Natural killer cell (primary cell): ENCODE measurements at regions not wholly inside any gene's neighbourhood (a gene's known extent, or its start where the extent isn't known, plus 50 kb on each side); places are given as distances from the start of the nearest gene placed in this dataset.

Experiments
- ATAC-seq, 3 donors: fragments of 150-1000 bp in 2 of 3; fragments of 200-7000 bp in 1 of 3; cut with Tn5 transposase; 1 replicate in 1 of 3; 2 replicates in 2 of 3; pipeline ENCODE4 v1.10.0; 2021; ENCODE audit warnings: mild to moderate bottlenecking in 2 of 3, moderate library complexity in 2 of 3
- DNase-seq, 2 donors: peaks; one replicate each; pipeline versions ENCODE4 v3.0.0 to v3.0.0-alpha.2; 2013 to 2021; ENCODE audit warnings: mixed read lengths in 1 of 2
- H3K27ac ChIP-seq: one replicate; pipeline ENCODE4 v1.5.1; 2013; ENCODE audit warnings: mild to moderate bottlenecking, low read length
- H3K27me3 ChIP-seq: one replicate; pipeline ENCODE4 v1.6.1; 2013; ENCODE audit warnings: low read length; ENCODE audit not compliant: control insufficient read depth, insufficient read depth
- H3K36me3 ChIP-seq: one replicate; pipeline ENCODE4 v1.6.1; 2013; ENCODE audit warnings: low read length; ENCODE audit not compliant: control insufficient read depth, insufficient read depth
- H3K4me1 ChIP-seq: one replicate; pipeline ENCODE4 v1.6.1; 2013; ENCODE audit warnings: low read length; ENCODE audit not compliant: control insufficient read depth, insufficient read depth
- H3K4me3 ChIP-seq: one replicate; pipeline ENCODE4 v1.5.1; 2013; ENCODE audit warnings: low read length
- H3K9me3 ChIP-seq: one replicate; pipeline ENCODE4 v1.6.1; 2013; ENCODE audit warnings: low read length; ENCODE audit not compliant: control insufficient read depth, insufficient read depth
- H3K27ac Mint-ChIP-seq, 2 donors: one replicate each; pipeline ENCODE4 v1.8.0; 2022; ENCODE audit warnings: mild to moderate bottlenecking in 2 of 2, mixed read lengths in 2 of 2, moderate library complexity in 1 of 2
- H3K27me3 Mint-ChIP-seq, 2 donors: one replicate each; pipeline ENCODE4 v1.8.0; 2022; ENCODE audit warnings: low read depth in 2 of 2, mixed read lengths in 2 of 2
- H3K36me3 Mint-ChIP-seq: one replicate; pipeline ENCODE4 v1.8.0; 2022; ENCODE audit warnings: mixed read lengths
- H3K4me1 Mint-ChIP-seq, 2 donors: one replicate each; pipeline ENCODE4 v1.8.0; 2022; ENCODE audit warnings: mixed read lengths in 2 of 2
- H3K4me3 Mint-ChIP-seq: one replicate; pipeline ENCODE4 v1.8.0; 2022; ENCODE audit warnings: mild to moderate bottlenecking, moderate library complexity, mixed read lengths
- H3K9me3 Mint-ChIP-seq, 2 donors: one replicate each; pipeline ENCODE4 v1.8.0; 2022; ENCODE audit warnings: mixed read lengths in 2 of 2
- WGBS: methylation state at CpG from one replicate; pipeline ENCODE4 v1.1.7; 2013; ENCODE audit warnings: missing lambda C conversion rate; ENCODE audit not compliant: insufficient coverage; 5-methylcytosine and 5-hydroxymethylcytosine counted together
- intact Hi-C: fragments of 100-400 bp; cut with micrococcal nuclease; formaldehyde crosslinking; loops from one replicate; pipeline ENCODE4 v1.14.2; 2022
- TF ChIP-seq, protein P1 (sequence below): fragments of 200-600 bp; IDR thresholded peaks from one replicate; pipeline ENCODE4 v1.8.0; 2022; ENCODE audit warnings: antibody characterized with exemption

DNA sequence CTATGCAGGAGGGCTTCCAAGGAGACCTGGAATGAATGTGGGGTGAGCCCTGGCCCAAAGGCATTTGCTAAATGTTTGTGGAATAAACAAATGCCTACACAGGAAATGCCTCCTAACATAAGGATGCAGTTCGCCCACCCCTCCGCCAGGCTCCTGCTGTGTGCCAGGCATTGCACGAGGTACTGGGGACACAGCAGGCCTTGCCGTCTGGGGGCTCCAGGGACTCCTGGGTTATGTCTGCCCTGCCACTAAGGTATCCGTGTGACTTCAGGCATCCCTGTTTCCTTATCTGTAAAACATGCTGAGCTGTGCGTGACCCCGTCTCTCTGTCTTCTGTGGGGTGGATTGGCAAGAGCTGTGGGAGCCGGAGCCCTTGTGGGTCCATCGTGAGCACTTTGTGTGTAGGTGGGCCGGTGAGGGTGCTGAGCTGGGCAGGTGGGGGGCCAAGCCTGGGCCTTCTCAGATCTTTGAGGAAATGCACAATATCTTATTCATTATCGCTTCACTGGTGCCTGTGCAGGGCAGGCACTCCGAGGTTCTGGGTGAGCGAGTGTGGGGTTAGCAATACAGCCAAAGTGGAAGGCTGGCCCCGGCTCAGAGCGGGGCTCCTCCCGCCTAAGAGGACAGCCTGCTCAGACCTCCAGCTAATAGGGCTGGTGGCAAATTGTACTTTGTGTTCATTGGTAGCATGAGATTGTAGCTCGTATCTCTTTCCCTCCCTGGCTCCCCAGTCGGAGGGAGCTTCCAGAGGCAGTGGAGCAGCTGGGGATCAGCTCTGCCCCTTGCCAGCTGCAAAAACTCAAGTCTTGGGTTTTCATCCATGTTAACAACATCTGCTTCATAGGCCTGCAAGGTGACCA, 126.8 kb downstream of the GLI2 start:
- Histone ChIP-seq H3K36me3 (no peaks in the 10 kb centered on the region), H3K4me3 (no peak overlapping the region), H3K27me3 (no peaks in the 10 kb centered on the region), H3K27ac (no peak overlapping the region), H3K9me3 (no peaks in the 10 kb centered on the region), H3K4me1 (no peaks in the 10 kb centered on the region)
- 91% methylated on average over 18 of the region's 18 CpGs for WGBS
- ATAC-seq = no peak
- no peaks in the 10 kb centered on the region for H3K9me3 Mint-ChIP-seq
- intact Hi-C loops = no loop called here
- peaks cover 5 to 12% of the 10 kb centered on the region in 2 donors for H3K27me3 Mint-ChIP-seq
- no peak overlapping the region for H3K27ac Mint-ChIP-seq
- H3K4me1 Mint-ChIP-seq = no peaks in the 10 kb centered on the region
- DNase-seq = no peak
- no peak overlapping the region for H3K4me3 Mint-ChIP-seq
- TF ChIP-seq, protein P1, sequence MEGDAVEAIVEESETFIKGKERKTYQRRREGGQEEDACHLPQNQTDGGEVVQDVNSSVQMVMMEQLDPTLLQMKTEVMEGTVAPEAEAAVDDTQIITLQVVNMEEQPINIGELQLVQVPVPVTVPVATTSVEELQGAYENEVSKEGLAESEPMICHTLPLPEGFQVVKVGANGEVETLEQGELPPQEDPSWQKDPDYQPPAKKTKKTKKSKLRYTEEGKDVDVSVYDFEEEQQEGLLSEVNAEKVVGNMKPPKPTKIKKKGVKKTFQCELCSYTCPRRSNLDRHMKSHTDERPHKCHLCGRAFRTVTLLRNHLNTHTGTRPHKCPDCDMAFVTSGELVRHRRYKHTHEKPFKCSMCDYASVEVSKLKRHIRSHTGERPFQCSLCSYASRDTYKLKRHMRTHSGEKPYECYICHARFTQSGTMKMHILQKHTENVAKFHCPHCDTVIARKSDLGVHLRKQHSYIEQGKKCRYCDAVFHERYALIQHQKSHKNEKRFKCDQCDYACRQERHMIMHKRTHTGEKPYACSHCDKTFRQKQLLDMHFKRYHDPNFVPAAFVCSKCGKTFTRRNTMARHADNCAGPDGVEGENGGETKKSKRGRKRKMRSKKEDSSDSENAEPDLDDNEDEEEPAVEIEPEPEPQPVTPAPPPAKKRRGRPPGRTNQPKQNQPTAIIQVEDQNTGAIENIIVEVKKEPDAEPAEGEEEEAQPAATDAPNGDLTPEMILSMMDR = no peak
- no peaks in the 10 kb centered on the region for H3K36me3 Mint-ChIP-seq

DNA sequence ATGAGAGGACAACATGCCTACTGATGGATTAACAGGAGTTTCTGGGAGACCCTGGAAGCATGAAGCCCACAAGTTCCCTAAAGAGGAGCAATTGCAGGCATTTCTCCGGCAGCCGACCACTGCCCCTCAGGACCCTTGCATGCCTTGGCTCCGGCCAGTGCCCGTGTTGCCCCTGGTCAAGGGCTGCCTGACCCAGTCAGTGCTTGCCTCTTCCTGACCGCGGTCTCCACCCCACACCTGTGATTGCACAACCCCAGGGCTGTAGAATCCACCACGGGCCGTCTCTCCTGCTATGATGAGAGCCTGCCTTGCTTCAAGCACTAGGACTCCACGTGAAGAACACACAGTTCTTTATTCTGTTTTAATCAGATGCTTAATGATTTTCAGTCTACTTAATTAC, 127.5 kb downstream of the GLI2 start:
- Mint-ChIP-seq H3K36me3 (no peaks in the 10 kb centered on the region), H3K4me1 (no peaks in the 10 kb centered on the region), H3K9me3 (no peaks in the 10 kb centered on the region), H3K4me3 (no peak overlapping the region), H3K27me3 (peaks cover 10 to 15% of the 10 kb centered on the region in 2 donors), H3K27ac (no peak overlapping the region)
- H3K9me3 ChIP-seq = no peaks in the 10 kb centered on the region
- no peak overlapping the region for H3K4me3 ChIP-seq
- ATAC-seq (no peak), DNase-seq (no peak)
- H3K27ac ChIP-seq = no peak overlapping the region
- WGBS = 95% methylated on average over 8 of the region's 9 CpGs
- no peaks in the 10 kb centered on the region for H3K4me1 ChIP-seq
- no peaks in the 10 kb centered on the region for H3K27me3 ChIP-seq
- intact Hi-C loops = no loop called here
- TF ChIP-seq, protein P1 = no peak
- no peaks in the 10 kb centered on the region for H3K36me3 ChIP-seq

DNA sequence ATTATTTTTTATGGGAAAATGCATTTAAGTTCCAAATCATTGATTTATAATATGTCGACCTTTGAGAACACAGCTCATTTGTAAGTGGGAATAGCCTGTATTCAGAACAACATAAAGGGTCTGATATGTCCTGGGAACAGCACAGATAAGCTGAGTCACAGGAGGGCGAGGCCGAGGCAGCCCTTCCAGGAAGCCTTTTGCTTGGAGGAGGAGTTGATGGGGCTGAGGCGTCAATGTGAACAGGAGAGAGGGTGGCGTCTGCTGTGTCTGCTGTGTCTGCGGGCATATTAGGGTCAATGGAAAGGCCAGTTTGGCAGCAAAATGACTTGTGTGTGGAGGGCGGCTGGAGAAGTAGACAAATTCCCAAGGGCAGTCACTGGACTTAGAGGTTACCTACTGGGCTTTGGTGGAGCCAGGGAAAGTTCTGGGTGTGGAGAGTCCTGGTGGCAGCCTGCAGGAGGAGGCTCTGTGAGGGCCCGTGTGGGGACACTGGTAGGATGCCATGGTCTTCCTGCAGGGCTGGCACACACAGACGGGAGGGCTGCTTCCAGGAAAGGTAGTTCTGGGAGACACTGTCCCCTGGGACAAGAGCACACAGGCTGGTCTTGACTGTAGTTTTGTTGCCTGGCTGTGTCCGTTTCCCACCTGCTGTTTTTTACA, 128.1 kb downstream of the GLI2 start:
- 86% methylated on average over 10 of the region's 10 CpGs for WGBS
- Histone ChIP-seq H3K36me3 (no peaks in the 10 kb centered on the region), H3K27me3 (no peaks in the 10 kb centered on the region), H3K4me3 (no peak overlapping the region), H3K9me3 (no peaks in the 10 kb centered on the region), H3K27ac (no peak overlapping the region), H3K4me1 (no peaks in the 10 kb centered on the region)
- Mint-ChIP-seq H3K36me3 (no peaks in the 10 kb centered on the region), H3K27me3 (peaks cover 16 to 21% of the 10 kb centered on the region in 2 donors), H3K9me3 (no peaks in the 10 kb centered on the region), H3K4me3 (no peak overlapping the region), H3K27ac (no peak overlapping the region), H3K4me1 (no peaks in the 10 kb centered on the region)
- TF ChIP-seq, protein P1 = no peak
- DNase-seq = no peak
- no peak for ATAC-seq
- intact Hi-C loops = no loop called here
